Posterior cingulate gyrus (tissue), 11 donors: ENCODE measurements at regions not wholly inside any gene's neighbourhood (a gene's known extent, or its start where the extent isn't known, plus 50 kb on each side); places are given as distances from the start of the nearest gene placed in this dataset.
"Not testable (repeated sequence)": the region's sequence is repeated elsewhere in the genome, so short reads cannot be mapped to it uniquely, and the experiment has no call there.

Experiments
- DNase-seq, 10 donors: peaks; one replicate each; pipeline versions ENCODE4 v3.0.0 to v3.0.0-alpha.2; 2020 to 2021; ENCODE audit warnings: mixed read lengths in 3 of 10
- intact Hi-C: fragments of 100-400 bp; cut with DNase I; formaldehyde crosslinking; loops from one replicate; pipeline ENCODE4 v1.15.1; 2023

- intact Hi-C loops: no loop called here
Measured at GRCh38 chr7:119482671-119483070, 790.3 kb upstream of the KCND2 start.

GRCh38 chr7:119483364-119483763, 789.6 kb upstream of the KCND2 start:
- intact Hi-C loops: no loop called here
- DNase-seq: no peak

More at GRCh38 chr7:119482671-119483070, 790.3 kb upstream of the KCND2 start:
- no peak for DNase-seq

DNA sequence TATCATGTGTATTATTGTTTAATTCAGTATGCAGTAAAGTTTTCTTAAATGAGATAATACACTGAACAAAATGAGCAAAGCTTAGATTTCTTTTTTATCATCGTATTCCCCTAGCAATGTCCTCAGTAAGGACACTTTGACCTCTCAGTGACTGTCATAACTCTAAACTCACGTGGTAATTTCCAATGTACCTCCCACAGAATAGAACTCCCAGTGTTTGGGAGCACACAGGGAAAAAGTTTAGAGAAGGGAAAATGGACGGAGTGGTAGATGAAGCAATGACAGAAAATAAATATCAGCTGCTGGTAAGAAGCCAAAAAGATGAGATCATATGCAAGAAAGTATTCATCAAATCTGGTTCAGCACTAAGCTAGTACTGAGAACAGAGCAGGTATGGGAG, 758.6 kb upstream of the KCND2 start:
- no peak for DNase-seq
- intact Hi-C loops: no loop called here

DNA sequence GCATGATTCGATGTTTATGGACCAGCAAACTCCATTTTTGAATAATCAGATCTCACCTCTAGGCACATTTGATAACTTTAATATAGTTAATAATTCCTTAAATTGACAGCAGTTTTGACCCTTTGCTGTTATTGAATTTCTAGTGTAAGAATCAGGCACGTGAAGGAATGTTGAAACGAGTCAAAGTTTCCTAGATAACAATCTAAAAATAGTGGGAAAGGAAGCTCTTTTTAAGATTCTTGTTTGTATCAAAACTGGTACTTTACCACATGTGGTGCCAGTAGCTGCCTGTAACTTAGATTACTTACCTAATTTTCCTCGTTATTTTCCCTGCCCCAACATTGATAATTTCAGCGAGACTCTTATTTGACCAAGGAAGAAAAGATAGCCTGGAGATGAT, 757.8 kb upstream of the KCND2 start:
- DNase-seq: no peak
- intact Hi-C loops: no loop called here

- intact Hi-C loops: no loop called here
- DNase-seq: no peak
Measured at GRCh38 chr7:119515962-119516361, 757.0 kb upstream of the KCND2 start.

GRCh38 chr7:119522263-119522662, 750.7 kb upstream of the KCND2 start:
- intact Hi-C loops: no loop called here
- DNase-seq: no peak

GRCh38 chr7:119522698-119523097, 750.3 kb upstream of the KCND2 start:
- DNase-seq: no peak
- intact Hi-C loops: no loop called here

- no peak for DNase-seq
- intact Hi-C loops: no loop called here
Measured at GRCh38 chr7:119545118-119545517, 727.9 kb upstream of the KCND2 start.

DNA sequence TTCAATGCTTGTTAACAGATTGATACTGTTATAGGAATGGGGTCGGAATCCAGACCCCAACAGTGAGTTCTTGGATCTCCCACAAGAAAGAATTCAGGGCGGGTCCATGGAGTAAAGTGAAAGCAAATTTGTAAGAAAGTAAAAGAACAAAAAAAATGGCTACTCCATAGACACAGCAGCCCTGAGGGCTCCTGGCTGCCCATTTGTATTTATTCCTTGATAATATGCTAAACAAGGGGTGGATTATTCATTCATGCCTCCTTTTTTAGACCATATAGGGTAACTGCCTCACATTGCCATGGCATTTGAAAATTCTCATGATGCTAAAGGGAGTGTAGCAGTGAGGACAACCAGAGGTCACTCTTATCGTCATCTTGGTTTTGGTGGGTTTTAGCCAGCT, 717.2 kb upstream of the KCND2 start:
- DNase-seq: no peak
- intact Hi-C loops: no loop called here

- DNase-seq: no peak
- intact Hi-C loops: no loop called here
Measured at GRCh38 chr7:119556436-119556835, 716.5 kb upstream of the KCND2 start.

DNA sequence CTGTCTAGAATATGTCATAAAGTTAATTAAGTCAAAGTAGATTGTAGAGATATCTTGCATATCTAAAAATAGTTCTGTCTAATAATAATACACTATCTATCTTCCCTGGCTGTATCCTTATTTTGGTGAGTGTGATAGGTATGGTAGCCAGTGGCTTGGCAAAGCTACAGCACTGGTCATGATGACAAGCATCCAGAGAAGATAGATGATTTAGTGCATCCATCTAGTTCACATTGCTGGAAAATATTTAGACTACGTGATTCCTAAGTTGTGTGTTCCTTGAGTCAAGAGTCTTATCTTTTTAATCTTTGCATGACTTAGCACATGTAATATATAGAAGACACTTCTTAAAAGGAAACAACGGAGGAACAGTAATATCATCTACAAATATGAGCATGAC, 711.2 kb upstream of the KCND2 start:
- intact Hi-C loops: no loop called here

GRCh38 chr7:119562839-119563238, 710.1 kb upstream of the KCND2 start:
- intact Hi-C loops: no loop called here

More for the DNA sequence above, 711.2 kb upstream of the KCND2 start:
- no peak for DNase-seq

GRCh38 chr7:119571666-119572065, 701.3 kb upstream of the KCND2 start:
- intact Hi-C loops: no loop called here
- no peak for DNase-seq

More at GRCh38 chr7:119562839-119563238, 710.1 kb upstream of the KCND2 start:
- DNase-seq: no peak

GRCh38 chr7:119572132-119572531, 700.8 kb upstream of the KCND2 start:
- peak in 7 of 10 donors; percentile 9 to 89 (median 58) for DNase-seq
- intact Hi-C loops: no loop called here

- intact Hi-C loops: no loop called here
Measured at GRCh38 chr7:119572541-119572940, 700.4 kb upstream of the KCND2 start.

GRCh38 chr7:119578116-119578515, 694.9 kb upstream of the KCND2 start:
- intact Hi-C loops: no loop called here
- peak in 2 of 10 donors; percentile 20 to 37 for DNase-seq

More at GRCh38 chr7:119572541-119572940, 700.4 kb upstream of the KCND2 start:
- DNase-seq: peak in 3 of 10 donors; percentile 64 to 79 (median 79)

DNA sequence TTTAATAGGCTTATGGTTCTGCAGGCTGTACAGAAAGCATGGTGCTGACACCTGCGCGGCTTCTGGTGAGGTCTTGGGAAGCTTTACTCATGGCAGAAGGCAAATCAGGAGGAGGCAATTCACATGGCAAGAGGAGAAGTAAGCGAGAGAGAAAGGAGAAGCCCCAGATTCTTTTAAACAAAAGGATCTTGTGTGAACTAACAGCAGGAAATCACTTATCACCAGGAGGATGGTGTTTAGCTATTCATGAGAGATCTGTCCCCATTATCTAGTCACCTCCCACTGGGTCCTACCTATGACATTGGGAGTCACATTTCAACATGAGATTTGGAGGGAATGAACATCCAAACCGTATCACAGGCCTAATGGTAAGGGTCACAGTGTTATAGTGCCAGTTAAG, 678.0 kb upstream of the KCND2 start:
- DNase-seq: no peak

GRCh38 chr7:119596651-119597050, 676.3 kb upstream of the KCND2 start:
- no peak for DNase-seq

More for the DNA sequence above, 678.0 kb upstream of the KCND2 start:
- intact Hi-C loops: no loop called here

GRCh38 chr7:119606297-119606696, 666.7 kb upstream of the KCND2 start:
- intact Hi-C loops: no loop called here
- DNase-seq: no peak

More at GRCh38 chr7:119596651-119597050, 676.3 kb upstream of the KCND2 start:
- intact Hi-C loops: no loop called here

- no peak for DNase-seq
- intact Hi-C loops: no loop called here
Measured at GRCh38 chr7:119620769-119621168, 652.2 kb upstream of the KCND2 start.

- intact Hi-C loops: no loop called here
- no peak for DNase-seq
Measured at GRCh38 chr7:119623427-119623826, 649.5 kb upstream of the KCND2 start.

GRCh38 chr7:119630406-119630969, 642.5 kb upstream of the KCND2 start:
- intact Hi-C loops: no loop called here
- DNase-seq: no peak

DNA sequence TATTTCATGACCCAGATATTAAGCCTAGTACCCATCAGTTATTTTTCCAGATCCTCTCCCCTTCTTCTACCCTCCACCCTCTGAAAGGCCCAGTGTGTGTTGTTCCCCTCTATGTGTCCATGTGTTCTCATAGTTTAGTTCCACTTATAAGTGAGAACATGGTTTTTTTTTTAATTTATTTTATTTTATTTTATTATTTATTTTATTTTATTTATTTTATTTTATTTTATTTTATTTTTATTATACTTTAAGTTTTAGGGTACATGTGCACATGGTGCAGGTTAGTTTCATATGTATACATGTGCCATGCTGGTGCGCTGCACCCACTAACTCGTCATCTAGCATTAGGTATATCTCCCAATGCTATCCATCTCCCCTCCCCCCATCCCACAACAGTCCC, 639.2 kb upstream of the KCND2 start:
- intact Hi-C loops, DNase-seq: not testable (repeated sequence)
